MM.1S (cell line): ENCODE measurements at regions not wholly inside any gene's neighbourhood (a gene's known extent, or its start where the extent isn't known, plus 50 kb on each side); places are given as distances from the start of the nearest gene placed in this dataset.

Experiments used
- DNase-seq: peaks from one replicate; pipeline ENCODE4 v3.0.0-alpha.2; 2015
- H2AFZ ChIP-seq: fragments of 300-600 bp; sonication (generic); 2 replicates; pipeline ENCODE4 v1.6.0; 2016; ENCODE audit warnings: antibody characterized with exemption, low read length
- H3F3A ChIP-seq: fragments of 300-600 bp; sonication (generic); 2 replicates; pipeline ENCODE4 v1.6.1; 2016; ENCODE audit warnings: mild to moderate bottlenecking, antibody characterized with exemption, low read length, moderate library complexity, mixed read lengths; ENCODE audit not compliant: insufficient read depth
- H3K27ac ChIP-seq: fragments of 300-600 bp; sonication (generic); 2 replicates; pipeline ENCODE4 v1.5.1; 2016; ENCODE audit warnings: mild to moderate bottlenecking, low read length
- H3K27me3 ChIP-seq: fragments of 300-600 bp; sonication (generic); replicated peaks from 2 replicates; pipeline ENCODE4 v1.6.0; 2016; ENCODE audit warnings: low read length; ENCODE audit not compliant: insufficient read depth
- H3K36me3 ChIP-seq: fragments of 300-600 bp; sonication (generic); replicated peaks from 2 replicates; pipeline ENCODE4 v1.6.1; 2016; ENCODE audit warnings: mild to moderate bottlenecking, low read length, mixed read lengths; ENCODE audit not compliant: insufficient read depth
- H3K4me1 ChIP-seq: fragments of 300-600 bp; sonication (generic); 2 replicates; pipeline ENCODE4 v1.6.1; 2016; ENCODE audit warnings: low read length, mixed read lengths
- H3K4me2 ChIP-seq: fragments of 300-600 bp; sonication (generic); 2 replicates; pipeline ENCODE4 v1.6.0; 2016; ENCODE audit warnings: low read depth, low read length
- H3K4me3 ChIP-seq: fragments of 300-600 bp; sonication (generic); 2 replicates; pipeline ENCODE4 v1.5.1; 2016; ENCODE audit warnings: low read length, mixed read lengths
- H3K79me2 ChIP-seq: fragments of 300-600 bp; sonication (generic); 2 replicates; pipeline ENCODE4 v1.6.1; 2016; ENCODE audit warnings: mixed run types, low read length, mixed read lengths
- H3K9ac ChIP-seq: fragments of 300-600 bp; sonication (generic); 2 replicates; pipeline ENCODE4 v1.6.1; 2016; ENCODE audit warnings: low read length, mixed read lengths
- H3K9me2 ChIP-seq: fragments of 300-600 bp; sonication (generic); replicated peaks from 2 replicates; pipeline ENCODE4 v1.6.1; 2016; ENCODE audit warnings: mild to moderate bottlenecking, low read length, mixed read lengths; ENCODE audit not compliant: insufficient read depth
- H3K9me3 ChIP-seq: fragments of 300-600 bp; sonication (generic); replicated peaks from 2 replicates; pipeline ENCODE4 v1.6.1; 2016; ENCODE audit warnings: mild to moderate bottlenecking, low read length, mixed read lengths; ENCODE audit not compliant: insufficient read depth
- H4K20me1 ChIP-seq: fragments of 300-600 bp; sonication (generic); 2 replicates; pipeline ENCODE4 v1.6.1; 2016; ENCODE audit warnings: mild to moderate bottlenecking, low read length, moderate library complexity, mixed read lengths; ENCODE audit not compliant: insufficient read depth
- CTCF ChIP-seq: fragments of 300-600 bp; sonication (generic); IDR thresholded peaks from 2 replicates; pipeline ENCODE4 v1.5.1; 2016; ENCODE audit warnings: antibody characterized with exemption, low read length, mixed read lengths
- EZH2 ChIP-seq: fragments of 300-600 bp; sonication (generic); optimal IDR thresholded peaks from 2 replicates; pipeline ENCODE3; 2017; ENCODE audit warnings: low read depth, mild to moderate bottlenecking, antibody characterized with exemption, low read length, mixed read lengths
- EZH2phosphoT487 ChIP-seq: fragments of 300-600 bp; sonication (generic); IDR thresholded peaks from 2 replicates; pipeline ENCODE4 v1.6.1; 2018; ENCODE audit warnings: antibody characterized with exemption, low read length

- no peaks in the 10 kb centered on the region for H3K36me3 ChIP-seq
- no peaks in the 10 kb centered on the region for H3K27me3 ChIP-seq
- no peak overlapping the region for H3K4me2 ChIP-seq
- H3K4me1 ChIP-seq: no peaks in the 10 kb centered on the region
- no peaks in the 10 kb centered on the region for H3K9me2 ChIP-seq
- H3K79me2 ChIP-seq: no peaks in the 10 kb centered on the region
- no peaks in the 10 kb centered on the region for H3K9me3 ChIP-seq
- H2AFZ ChIP-seq: no peak overlapping the region
- TF ChIP-seq EZH2phosphoT487 (no peak), CTCF (no peak)
- H3K27ac ChIP-seq: no peak overlapping the region
- no peak overlapping the region for H3K9ac ChIP-seq
- no peaks in the 10 kb centered on the region for H3F3A ChIP-seq
- no peaks in the 10 kb centered on the region for H4K20me1 ChIP-seq
- DNase-seq: no peak
- no peak overlapping the region for H3K4me3 ChIP-seq
These were observed 72.7 kb upstream of the RGMB start for GRCh38 chr5:98700730-98701129.

DNA sequence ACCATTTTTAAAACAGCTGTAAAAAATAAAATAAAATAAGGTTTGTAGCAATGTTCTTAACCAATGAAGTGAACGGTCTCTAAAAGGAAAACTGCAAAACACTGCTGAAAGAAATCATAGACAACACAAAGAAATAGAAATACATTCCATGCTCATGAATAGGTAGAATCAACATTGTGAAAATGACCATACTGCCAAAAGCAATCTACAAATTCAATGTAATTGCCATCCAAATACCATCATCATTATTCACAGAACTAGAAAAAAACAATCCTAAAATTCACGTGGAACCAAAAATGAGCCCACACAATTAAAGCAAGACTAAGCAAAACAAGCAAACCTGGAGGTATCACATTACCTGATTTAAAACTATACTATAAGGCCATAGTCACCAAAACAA is 67.6 kb upstream of the RGMB start:
- no peak overlapping the region for H3K27ac ChIP-seq
- H3K4me1 ChIP-seq: no peaks in the 10 kb centered on the region
- H3K27me3 ChIP-seq: no peaks in the 10 kb centered on the region
- H3K9me2 ChIP-seq: no peaks in the 10 kb centered on the region
- no peaks in the 10 kb centered on the region for H3F3A ChIP-seq
- no peak overlapping the region for H3K9ac ChIP-seq
- no peak for TF ChIP-seq EZH2
- no peak for TF ChIP-seq EZH2phosphoT487
- TF ChIP-seq CTCF: no peak
- no peak overlapping the region for H3K4me2 ChIP-seq
- H4K20me1 ChIP-seq: no peaks in the 10 kb centered on the region
- H3K36me3 ChIP-seq: no peaks in the 10 kb centered on the region
- H3K9me3 ChIP-seq: no peaks in the 10 kb centered on the region
- H2AFZ ChIP-seq: no peak overlapping the region
- no peak overlapping the region for H3K4me3 ChIP-seq
- DNase-seq: no peak
- H3K79me2 ChIP-seq: no peaks in the 10 kb centered on the region

DNA sequence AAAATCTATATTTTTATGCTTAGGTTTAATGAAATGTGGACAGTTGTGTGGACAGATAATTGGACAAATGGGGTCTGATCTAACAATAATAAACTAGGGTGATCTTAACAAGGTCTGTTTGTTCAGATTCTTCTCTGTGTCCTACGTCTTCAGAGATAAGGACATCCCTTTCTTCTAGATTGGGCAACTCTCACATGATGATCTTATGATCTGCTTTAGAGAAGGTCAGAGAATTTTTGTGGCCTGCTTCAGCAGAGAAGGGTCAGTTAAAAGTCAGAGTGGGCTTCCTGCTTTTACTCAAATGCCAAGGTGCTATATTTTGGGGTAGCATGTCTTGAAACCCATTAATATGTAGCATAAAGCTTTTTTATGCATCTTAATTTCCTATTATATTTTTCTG is 63.8 kb upstream of the RGMB start:
- H3K9me3 ChIP-seq: no peaks in the 10 kb centered on the region
- no peak overlapping the region for H3K4me2 ChIP-seq
- TF ChIP-seq EZH2 (no peak), CTCF (no peak), EZH2phosphoT487 (no peak)
- no peaks in the 10 kb centered on the region for H3K4me1 ChIP-seq
- no peaks in the 10 kb centered on the region for H3K36me3 ChIP-seq
- H3K9ac ChIP-seq: no peak overlapping the region
- no peak overlapping the region for H3K4me3 ChIP-seq
- H3K9me2 ChIP-seq: no peaks in the 10 kb centered on the region
- no peaks in the 10 kb centered on the region for H3F3A ChIP-seq
- H3K27ac ChIP-seq: no peak overlapping the region
- H2AFZ ChIP-seq: no peak overlapping the region
- no peaks in the 10 kb centered on the region for H4K20me1 ChIP-seq
- no peaks in the 10 kb centered on the region for H3K27me3 ChIP-seq
- no peak for DNase-seq
- no peaks in the 10 kb centered on the region for H3K79me2 ChIP-seq

DNA sequence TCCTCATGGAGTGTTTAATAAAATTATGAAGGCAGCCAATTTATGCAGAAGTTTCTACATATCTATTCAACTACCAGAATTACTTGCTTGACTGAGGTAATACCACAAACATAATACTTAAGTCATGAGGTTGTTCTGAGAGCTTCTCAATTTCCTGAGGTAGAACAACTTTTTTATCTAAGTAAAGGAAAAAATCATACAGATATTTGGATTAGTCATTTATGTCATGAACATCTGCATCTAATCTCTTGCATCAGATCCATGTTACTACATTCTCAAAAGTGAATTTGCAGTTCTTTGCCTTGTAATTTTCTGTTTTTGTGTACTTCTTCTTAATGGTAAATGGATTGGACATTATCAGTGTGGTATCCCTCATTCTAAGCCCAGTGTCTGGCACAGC is 60.4 kb upstream of the RGMB start:
- H3K27ac ChIP-seq: no peak overlapping the region
- H3K9me2 ChIP-seq: no peaks in the 10 kb centered on the region
- no peak overlapping the region for H3K4me3 ChIP-seq
- no peak for DNase-seq
- no peaks in the 10 kb centered on the region for H3K79me2 ChIP-seq
- no peak overlapping the region for H3K4me2 ChIP-seq
- H2AFZ ChIP-seq: no peak overlapping the region
- H3F3A ChIP-seq: no peaks in the 10 kb centered on the region
- no peaks in the 10 kb centered on the region for H3K9me3 ChIP-seq
- no peaks in the 10 kb centered on the region for H3K36me3 ChIP-seq
- H3K27me3 ChIP-seq: no peaks in the 10 kb centered on the region
- H3K4me1 ChIP-seq: no peaks in the 10 kb centered on the region
- H4K20me1 ChIP-seq: no peaks in the 10 kb centered on the region
- no peak for TF ChIP-seq EZH2phosphoT487
- no peak for TF ChIP-seq CTCF
- TF ChIP-seq EZH2: no peak
- H3K9ac ChIP-seq: no peak overlapping the region
